OCI-LY1 (cell line): ENCODE measurements at regions not wholly inside any gene's neighbourhood (a gene's known extent, or its start where the extent isn't known, plus 50 kb on each side); places are given as distances from the start of the nearest gene placed in this dataset.

Source experiments
- H2AFZ ChIP-seq: fragments of 200-600 bp; sonication (generic), shearing (Covaris generic); 2 replicates; pipeline ENCODE4 v1.6.0; 2014; ENCODE audit warnings: antibody characterized with exemption, mild to moderate bottlenecking, low read length
- H3F3A ChIP-seq: fragments of 200-600 bp; sonication (generic), shearing (Covaris generic); 2 replicates; pipeline ENCODE4 v1.6.0; 2014; ENCODE audit warnings: mild to moderate bottlenecking, antibody characterized with exemption, low read length, moderate library complexity; ENCODE audit not compliant: insufficient read depth
- H3K27ac ChIP-seq: fragments of 200-600 bp; sonication (generic); 2 replicates; pipeline ENCODE4 v1.5.1; 2014; ENCODE audit warnings: low read length, mixed run types, mild to moderate bottlenecking, low read depth; ENCODE audit not compliant: poor library complexity, severe bottlenecking
- H3K27me3 ChIP-seq: fragments of 200-600 bp; sonication (generic); 2 replicates; pipeline ENCODE4 v1.6.0; 2014; ENCODE audit warnings: antibody characterized with exemption, mild to moderate bottlenecking, low read length, moderate library complexity; ENCODE audit not compliant: insufficient read depth
- H3K36me3 ChIP-seq: fragments of 200-600 bp; sonication (generic); 2 replicates; pipeline ENCODE4 v1.6.1; 2014; ENCODE audit warnings: mild to moderate bottlenecking, antibody characterized with exemption, low read length, moderate library complexity, mixed read lengths; ENCODE audit not compliant: insufficient read depth
- H3K4me1 ChIP-seq: fragments of 200-600 bp; sonication (generic); 2 replicates; pipeline ENCODE4 v1.5.1; 2014; ENCODE audit warnings: mild to moderate bottlenecking, low read length, moderate library complexity; ENCODE audit not compliant: insufficient read depth, severe bottlenecking
- H3K4me2 ChIP-seq: fragments of 200-600 bp; sonication (generic), shearing (Covaris generic); 2 replicates; pipeline ENCODE4 v1.6.1; 2014; ENCODE audit warnings: low read length
- H3K4me3 ChIP-seq: fragments of 200-600 bp; sonication (generic); 2 replicates; pipeline ENCODE4 v1.5.1; 2014; ENCODE audit warnings: low read length, low read depth, mild to moderate bottlenecking, mixed read lengths; ENCODE audit not compliant: poor library complexity, severe bottlenecking
- H3K79me2 ChIP-seq: fragments of 200-600 bp; shearing (Covaris generic); 2 replicates; pipeline ENCODE4 v1.6.1; 2016; ENCODE audit warnings: mixed run types, low read length, mixed read lengths; ENCODE audit not compliant: insufficient read depth
- H3K9ac ChIP-seq: fragments of 200-600 bp; sonication (generic), shearing (Covaris generic); 2 replicates; pipeline ENCODE4 v1.6.1; 2014; ENCODE audit warnings: mild to moderate bottlenecking, low read length, mixed read lengths
- H3K9me2 ChIP-seq: fragments of 200-600 bp; sonication (generic), shearing (Covaris generic); 2 replicates; pipeline ENCODE4 v1.6.1; 2014; ENCODE audit warnings: low read depth, mild to moderate bottlenecking, low read length, mixed read lengths
- H3K9me3 ChIP-seq: fragments of 200-600 bp; shearing (Covaris generic); 2 replicates; pipeline ENCODE4 v1.6.1; 2014; ENCODE audit warnings: low read length, mixed read lengths
- H4K20me1 ChIP-seq: fragments of 200-600 bp; sonication (generic), shearing (Covaris generic); 2 replicates; pipeline ENCODE4 v1.6.0; 2016; ENCODE audit warnings: mild to moderate bottlenecking, low read length; ENCODE audit not compliant: insufficient read depth
- CTCF ChIP-seq: fragments of 200-600 bp; sonication (generic), shearing (Covaris generic); IDR thresholded peaks from 2 replicates; pipeline ENCODE4 v1.5.1; 2017; ENCODE audit warnings: mild to moderate bottlenecking, antibody characterized with exemption, low read length, moderate library complexity, mixed read lengths
- EZH2 ChIP-seq: fragments of 200-600 bp; sonication (generic), shearing (Covaris generic); IDR thresholded peaks from 2 replicates; pipeline ENCODE4 v1.8.0; 2017; ENCODE audit warnings: borderline replicate concordance, mixed run types, mild to moderate bottlenecking, antibody characterized with exemption, low read length, moderate library complexity, mixed read lengths

- Histone ChIP-seq H3K27me3 (no peaks in the 10 kb centered on the region), H3F3A (no peaks in the 10 kb centered on the region), H3K9me3 (no peaks in the 10 kb centered on the region), H2AFZ (no peak overlapping the region), H3K27ac (no peak overlapping the region), H3K36me3 (no peaks in the 10 kb centered on the region), H4K20me1 (no peaks in the 10 kb centered on the region), H3K79me2 (no peaks in the 10 kb centered on the region), H3K9me2 (no peaks in the 10 kb centered on the region), H3K4me3 (no peak overlapping the region), H3K9ac (no peak overlapping the region), H3K4me1 (peaks cover under 1% of the 10 kb centered on the region), H3K4me2 (no peak overlapping the region)
- TF ChIP-seq EZH2 (no peak), CTCF (no peak)
These were observed 68.9 kb upstream of the SPTLC1 start for GRCh38 chr9:92184041-92184564.

GRCh38 chr9:92183449-92183848, 68.2 kb upstream of the SPTLC1 start:
- no peaks in the 10 kb centered on the region for H3K36me3 ChIP-seq
- H3K4me1 ChIP-seq: no peaks in the 10 kb centered on the region
- H3K79me2 ChIP-seq: no peaks in the 10 kb centered on the region
- no peak overlapping the region for H3K4me3 ChIP-seq
- no peak for TF ChIP-seq EZH2
- TF ChIP-seq CTCF: no peak
- no peak overlapping the region for H3K4me2 ChIP-seq
- no peaks in the 10 kb centered on the region for H3K27me3 ChIP-seq
- H2AFZ ChIP-seq: no peak overlapping the region
- no peak overlapping the region for H3K9ac ChIP-seq
- no peaks in the 10 kb centered on the region for H3K9me2 ChIP-seq
- H4K20me1 ChIP-seq: no peaks in the 10 kb centered on the region
- H3K9me3 ChIP-seq: no peaks in the 10 kb centered on the region
- H3F3A ChIP-seq: no peaks in the 10 kb centered on the region
- H3K27ac ChIP-seq: no peak overlapping the region

- no peak overlapping the region for H3K4me2 ChIP-seq
- H3F3A ChIP-seq: no peaks in the 10 kb centered on the region
- H3K9ac ChIP-seq: no peak overlapping the region
- no peaks in the 10 kb centered on the region for H3K9me2 ChIP-seq
- no peak overlapping the region for H3K4me3 ChIP-seq
- H3K36me3 ChIP-seq: no peaks in the 10 kb centered on the region
- no peaks in the 10 kb centered on the region for H3K9me3 ChIP-seq
- no peaks in the 10 kb centered on the region for H3K79me2 ChIP-seq
- no peak overlapping the region for H2AFZ ChIP-seq
- H3K27me3 ChIP-seq: no peaks in the 10 kb centered on the region
- TF ChIP-seq CTCF: no peak
- no peak for TF ChIP-seq EZH2
- no peaks in the 10 kb centered on the region for H4K20me1 ChIP-seq
- H3K27ac ChIP-seq: no peak overlapping the region
- no peaks in the 10 kb centered on the region for H3K4me1 ChIP-seq
These were observed 66.1 kb upstream of the SPTLC1 start for GRCh38 chr9:92181296-92181695.
